ENCODE measurements at regions not wholly inside any gene's neighbourhood (a gene's known extent, or its start where the extent isn't known, plus 50 kb on each side); places are given as distances from the start of the nearest gene placed in this dataset.

DNA sequence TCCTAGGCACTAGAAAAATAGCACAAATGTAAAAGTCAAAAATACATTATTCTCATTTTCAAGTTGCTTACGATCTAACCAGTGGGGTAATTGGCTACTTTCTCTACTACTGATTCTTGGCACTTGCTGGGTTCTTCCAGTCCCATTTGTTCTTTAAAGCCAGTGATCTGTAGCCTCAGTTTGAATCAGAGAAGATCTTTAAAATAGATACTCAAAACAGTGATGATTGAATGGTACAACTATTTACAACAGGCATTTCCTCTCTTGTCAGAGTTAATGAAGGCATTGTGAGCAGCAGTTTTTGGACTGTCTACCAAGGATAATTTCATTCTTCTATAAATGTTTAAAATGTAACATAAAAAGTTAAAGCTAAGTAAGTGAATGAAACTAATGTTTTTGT, 128.3 kb upstream of the FSIP2 start:
- no peak for ATAC-seq (ENCODE audit: insufficient number of reproducible peaks, low FRiP score, low read depth)
- Histone ChIP-seq H3K9me3 (no peaks in the 10 kb centered on the region), H3K27me3 (replicated peaks; ENCODE audit: insufficient read depth) (no peaks in the 10 kb centered on the region), H3K27ac (no peak overlapping the region), H3K4me1 (ENCODE audit: control insufficient read depth in 1 of 2, low read depth in 2 of 2) (no peaks in the 10 kb centered on the region), H3K4me3 (no peak overlapping the region), H3K36me3 (no peaks in the 10 kb centered on the region)
- no peak for DNase-seq (ENCODE audit: low spot score)
- TF ChIP-seq, protein P1, sequence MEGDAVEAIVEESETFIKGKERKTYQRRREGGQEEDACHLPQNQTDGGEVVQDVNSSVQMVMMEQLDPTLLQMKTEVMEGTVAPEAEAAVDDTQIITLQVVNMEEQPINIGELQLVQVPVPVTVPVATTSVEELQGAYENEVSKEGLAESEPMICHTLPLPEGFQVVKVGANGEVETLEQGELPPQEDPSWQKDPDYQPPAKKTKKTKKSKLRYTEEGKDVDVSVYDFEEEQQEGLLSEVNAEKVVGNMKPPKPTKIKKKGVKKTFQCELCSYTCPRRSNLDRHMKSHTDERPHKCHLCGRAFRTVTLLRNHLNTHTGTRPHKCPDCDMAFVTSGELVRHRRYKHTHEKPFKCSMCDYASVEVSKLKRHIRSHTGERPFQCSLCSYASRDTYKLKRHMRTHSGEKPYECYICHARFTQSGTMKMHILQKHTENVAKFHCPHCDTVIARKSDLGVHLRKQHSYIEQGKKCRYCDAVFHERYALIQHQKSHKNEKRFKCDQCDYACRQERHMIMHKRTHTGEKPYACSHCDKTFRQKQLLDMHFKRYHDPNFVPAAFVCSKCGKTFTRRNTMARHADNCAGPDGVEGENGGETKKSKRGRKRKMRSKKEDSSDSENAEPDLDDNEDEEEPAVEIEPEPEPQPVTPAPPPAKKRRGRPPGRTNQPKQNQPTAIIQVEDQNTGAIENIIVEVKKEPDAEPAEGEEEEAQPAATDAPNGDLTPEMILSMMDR (IDR thresholded peaks at IDR 0.05), result no peak

GRCh38 chr2:185618625-185619024, 120.0 kb upstream of the FSIP2 start:
- H3K9me3 ChIP-seq, result no peaks in the 10 kb centered on the region
- H3K36me3 ChIP-seq, result no peaks in the 10 kb centered on the region
- no peak overlapping the region for H3K27ac ChIP-seq
- TF ChIP-seq, protein P1 (IDR thresholded peaks at IDR 0.05), result no peak
- no peak overlapping the region for H3K4me3 ChIP-seq
- H3K27me3 ChIP-seq (replicated peaks; ENCODE audit: insufficient read depth), result no peaks in the 10 kb centered on the region
- H3K4me1 ChIP-seq (ENCODE audit: control insufficient read depth in 1 of 2, low read depth in 2 of 2), result no peaks in the 10 kb centered on the region
- no peak for ATAC-seq (ENCODE audit: insufficient number of reproducible peaks, low FRiP score, low read depth)
- no peak for DNase-seq (ENCODE audit: low spot score)

GRCh38 chr2:185625604-185626003, 113.0 kb upstream of the FSIP2 start:
- H3K27ac ChIP-seq, result no peak overlapping the region
- H3K27me3 ChIP-seq (replicated peaks; ENCODE audit: insufficient read depth), result no peaks in the 10 kb centered on the region
- no peak for ATAC-seq (ENCODE audit: insufficient number of reproducible peaks, low FRiP score, low read depth)
- H3K36me3 ChIP-seq, result no peaks in the 10 kb centered on the region
- no peaks in the 10 kb centered on the region for H3K9me3 ChIP-seq
- H3K4me3 ChIP-seq, result no peak overlapping the region
- no peak for DNase-seq (ENCODE audit: low spot score)
- no peaks in the 10 kb centered on the region for H3K4me1 ChIP-seq (ENCODE audit: control insufficient read depth in 1 of 2, low read depth in 2 of 2)
- TF ChIP-seq, protein P1 (IDR thresholded peaks at IDR 0.05), result no peak

- Histone ChIP-seq H3K36me3 (no peaks in the 10 kb centered on the region), H3K9me3 (no peaks in the 10 kb centered on the region), H3K4me1 (ENCODE audit: control insufficient read depth in 1 of 2, low read depth in 2 of 2) (no peaks in the 10 kb centered on the region), H3K27me3 (replicated peaks; ENCODE audit: insufficient read depth) (no peaks in the 10 kb centered on the region), H3K27ac (no peak overlapping the region), H3K4me3 (no peak overlapping the region)
- no peak for ATAC-seq (ENCODE audit: insufficient number of reproducible peaks, low FRiP score, low read depth)
- TF ChIP-seq, protein P1 (IDR thresholded peaks at IDR 0.05), result no peak
- no peak for DNase-seq (ENCODE audit: low spot score)
Observed at GRCh38 chr2:185628985-185629384, 109.6 kb upstream of the FSIP2 start.

- TF ChIP-seq, protein P1 (IDR thresholded peaks at IDR 0.05), result no peak
- ATAC-seq (ENCODE audit: insufficient number of reproducible peaks, low FRiP score, low read depth) (no peak), DNase-seq (ENCODE audit: low spot score) (no peak)
- Histone ChIP-seq H3K4me1 (ENCODE audit: control insufficient read depth in 1 of 2, low read depth in 2 of 2) (no peaks in the 10 kb centered on the region), H3K27ac (no peak overlapping the region), H3K27me3 (replicated peaks; ENCODE audit: insufficient read depth) (no peaks in the 10 kb centered on the region), H3K9me3 (no peaks in the 10 kb centered on the region), H3K36me3 (no peaks in the 10 kb centered on the region), H3K4me3 (no peak overlapping the region)
Observed at GRCh38 chr2:185633621-185634020, 105.0 kb upstream of the FSIP2 start.
